ENCODE measurements at regions not wholly inside any gene's neighbourhood (a gene's known extent, or its start where the extent isn't known, plus 50 kb on each side); places are given as distances from the start of the nearest gene placed in this dataset.

DNA sequence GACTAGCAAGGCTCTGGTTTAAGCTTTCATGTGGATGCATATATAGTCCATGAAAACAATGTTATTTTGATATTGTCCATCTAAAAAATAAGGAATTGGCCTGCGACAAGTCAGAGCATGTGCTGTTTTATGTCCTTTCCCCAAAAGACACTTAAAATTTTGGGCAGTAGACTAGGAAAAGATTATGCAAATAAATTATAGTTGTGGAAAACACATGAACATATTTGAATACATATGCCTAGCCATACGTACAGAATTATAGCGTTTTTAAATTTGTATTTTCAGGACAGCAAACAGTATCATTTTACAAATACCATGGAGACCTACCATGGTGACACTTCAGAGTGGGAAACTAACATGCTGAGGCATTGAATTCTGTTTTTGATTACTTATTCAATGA lies 113.8 kb upstream of the SLC5A12 start:
- Mint-ChIP-seq H3K9me3 (ENCODE audit: unreplicated experiment) (peaks cover 2% of the 10 kb centered on the region), H3K4me1 (ENCODE audit: low read depth, unreplicated experiment) (no peaks in the 10 kb centered on the region), H3K4me3 (ENCODE audit: unreplicated experiment) (no peak overlapping the region), H3K27me3 (ENCODE audit: unreplicated experiment) (peaks cover 2% of the 10 kb centered on the region), H3K36me3 (ENCODE audit: unreplicated experiment) (no peaks in the 10 kb centered on the region), H3K27ac (ENCODE audit: unreplicated experiment) (no peak overlapping the region)
- TF ChIP-seq, protein P1, sequence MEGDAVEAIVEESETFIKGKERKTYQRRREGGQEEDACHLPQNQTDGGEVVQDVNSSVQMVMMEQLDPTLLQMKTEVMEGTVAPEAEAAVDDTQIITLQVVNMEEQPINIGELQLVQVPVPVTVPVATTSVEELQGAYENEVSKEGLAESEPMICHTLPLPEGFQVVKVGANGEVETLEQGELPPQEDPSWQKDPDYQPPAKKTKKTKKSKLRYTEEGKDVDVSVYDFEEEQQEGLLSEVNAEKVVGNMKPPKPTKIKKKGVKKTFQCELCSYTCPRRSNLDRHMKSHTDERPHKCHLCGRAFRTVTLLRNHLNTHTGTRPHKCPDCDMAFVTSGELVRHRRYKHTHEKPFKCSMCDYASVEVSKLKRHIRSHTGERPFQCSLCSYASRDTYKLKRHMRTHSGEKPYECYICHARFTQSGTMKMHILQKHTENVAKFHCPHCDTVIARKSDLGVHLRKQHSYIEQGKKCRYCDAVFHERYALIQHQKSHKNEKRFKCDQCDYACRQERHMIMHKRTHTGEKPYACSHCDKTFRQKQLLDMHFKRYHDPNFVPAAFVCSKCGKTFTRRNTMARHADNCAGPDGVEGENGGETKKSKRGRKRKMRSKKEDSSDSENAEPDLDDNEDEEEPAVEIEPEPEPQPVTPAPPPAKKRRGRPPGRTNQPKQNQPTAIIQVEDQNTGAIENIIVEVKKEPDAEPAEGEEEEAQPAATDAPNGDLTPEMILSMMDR (IDR thresholded peaks at IDR 0.05; ENCODE audit: partially characterized antibody, unreplicated experiment), result no peak
- DNase-seq, result no peak

GRCh38 chr11:26837154-26837553 lies 115.3 kb upstream of the SLC5A12 start:
- Mint-ChIP-seq H3K36me3 (ENCODE audit: unreplicated experiment) (no peaks in the 10 kb centered on the region), H3K4me1 (ENCODE audit: low read depth, unreplicated experiment) (no peaks in the 10 kb centered on the region), H3K9me3 (ENCODE audit: unreplicated experiment) (no peaks in the 10 kb centered on the region), H3K4me3 (ENCODE audit: unreplicated experiment) (no peak overlapping the region), H3K27ac (ENCODE audit: unreplicated experiment) (no peak overlapping the region), H3K27me3 (ENCODE audit: unreplicated experiment) (peaks cover 3% of the 10 kb centered on the region)
- TF ChIP-seq, protein P1 (IDR thresholded peaks at IDR 0.05; ENCODE audit: partially characterized antibody, unreplicated experiment), result no peak
- no peak for DNase-seq

DNA sequence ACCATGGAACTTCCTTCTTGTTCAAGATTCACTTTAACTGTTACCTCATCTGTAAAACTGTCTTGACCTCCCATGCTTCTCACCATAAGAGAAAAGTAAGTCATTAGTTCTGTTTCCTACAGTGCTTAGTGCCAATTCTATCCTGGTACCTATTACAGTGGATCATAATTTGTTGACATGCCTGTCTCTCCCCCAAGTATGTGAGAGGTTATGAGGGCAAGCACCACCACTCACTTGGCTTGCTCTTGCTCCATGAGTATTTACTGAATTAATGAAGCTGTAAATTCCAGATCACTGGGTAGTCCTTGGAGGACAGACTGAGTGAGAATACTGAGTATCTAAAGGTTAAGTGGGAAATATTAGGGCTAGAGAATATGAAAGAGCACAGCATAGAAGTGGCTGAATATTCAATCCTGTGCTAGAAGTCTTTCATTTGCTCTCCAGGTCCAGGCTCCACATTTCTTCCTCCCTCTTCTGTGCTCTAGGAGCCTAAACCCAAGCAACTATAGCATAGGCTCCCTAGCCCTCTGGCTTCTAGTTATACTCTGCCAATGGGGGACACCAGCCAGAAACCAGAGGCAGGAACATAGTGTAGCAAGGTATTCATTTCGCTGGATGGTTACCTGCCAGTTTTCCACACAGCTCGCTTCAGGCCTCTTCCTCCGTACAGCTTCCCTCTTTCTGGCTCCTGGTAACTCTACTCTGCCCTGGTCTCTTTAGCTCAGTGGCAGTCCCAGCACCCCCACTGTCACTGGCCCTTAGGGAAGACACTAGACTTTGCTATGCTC lies 118.2 kb upstream of the SLC5A12 start:
- no peak overlapping the region for H3K27ac Mint-ChIP-seq (ENCODE audit: unreplicated experiment)
- H3K4me1 Mint-ChIP-seq (ENCODE audit: low read depth, unreplicated experiment), result no peaks in the 10 kb centered on the region

GRCh38 chr11:26841818-26842473 lies 120.1 kb upstream of the SLC5A12 start:
- Mint-ChIP-seq H3K36me3 (ENCODE audit: unreplicated experiment) (no peaks in the 10 kb centered on the region), H3K27ac (ENCODE audit: unreplicated experiment) (no peak overlapping the region)

More for the DNA sequence above, 118.2 kb upstream of the SLC5A12 start:
- Mint-ChIP-seq H3K36me3 (ENCODE audit: unreplicated experiment) (no peaks in the 10 kb centered on the region), H3K27me3 (ENCODE audit: unreplicated experiment) (peaks cover 3% of the 10 kb centered on the region), H3K9me3 (ENCODE audit: unreplicated experiment) (no peaks in the 10 kb centered on the region), H3K4me3 (ENCODE audit: unreplicated experiment) (no peak overlapping the region)
- DNase-seq, result no peak
- TF ChIP-seq, protein P1 (IDR thresholded peaks at IDR 0.05; ENCODE audit: partially characterized antibody, unreplicated experiment), result no peak

More at GRCh38 chr11:26841818-26842473, 120.1 kb upstream of the SLC5A12 start:
- TF ChIP-seq, protein P1 (IDR thresholded peaks at IDR 0.05; ENCODE audit: partially characterized antibody, unreplicated experiment), result no peak
- Mint-ChIP-seq H3K9me3 (ENCODE audit: unreplicated experiment) (no peaks in the 10 kb centered on the region), H3K27me3 (ENCODE audit: unreplicated experiment) (peaks cover 3% of the 10 kb centered on the region), H3K4me1 (ENCODE audit: low read depth, unreplicated experiment) (no peaks in the 10 kb centered on the region), H3K4me3 (ENCODE audit: unreplicated experiment) (no peak overlapping the region)
- no peak for DNase-seq

Measured in glutamatergic neuron (in vitro differentiated cells).